Lung (tissue), 11 donors: ENCODE measurements at regions not wholly inside any gene's neighbourhood (a gene's known extent, or its start where the extent isn't known, plus 50 kb on each side); places are given as distances from the start of the nearest gene placed in this dataset.
A peak's percentile ranks its signal among the peaks of the same experiment; 100 is the strongest.

Experiments
- ATAC-seq: fragments of 200-7000 bp; cut with Tn5 transposase; one replicate; pipeline ENCODE4 v1.9.1; 2020; ENCODE audit warnings: moderate number of reproducible peaks; ENCODE audit not compliant: insufficient read depth, low FRiP score
- DNase-seq, 3 donors: peaks; one replicate each; pipeline ENCODE4 v3.0.0-alpha.2; 2013 to 2017
- H3K27ac ChIP-seq, 2 donors: one replicate each; pipeline ENCODE4 v1.5.1; 2013; ENCODE audit warnings: mild to moderate bottlenecking in 2 of 2, moderate library complexity in 2 of 2, control low read depth in 1 of 2, inconsistent platforms in 1 of 2, low read depth in 1 of 2, low read length in 1 of 2
- H3K27me3 ChIP-seq, 3 donors: one replicate each; pipeline ENCODE4 v1.5.1; 2013; ENCODE audit warnings: low read length in 2 of 3; ENCODE audit not compliant: control insufficient read depth in 3 of 3, insufficient read depth in 3 of 3
- H3K36me3 ChIP-seq, 4 donors: one replicate each; pipeline ENCODE4 v1.5.1; 2013; ENCODE audit warnings: low read length in 4 of 4, mild to moderate bottlenecking in 1 of 4, moderate library complexity in 1 of 4; ENCODE audit not compliant: control insufficient read depth in 4 of 4, insufficient read depth in 4 of 4
- H3K4me1 ChIP-seq, 5 donors: one replicate each; pipeline ENCODE4 v1.5.1; 2013; ENCODE audit warnings: low read length in 5 of 5, mild to moderate bottlenecking in 2 of 5, moderate library complexity in 1 of 5; ENCODE audit not compliant: control insufficient read depth in 5 of 5, insufficient read depth in 5 of 5
- H3K4me3 ChIP-seq: one replicate; pipeline ENCODE4 v1.5.1; 2013; ENCODE audit warnings: mild to moderate bottlenecking, control low read depth, moderate library complexity
- H3K9ac ChIP-seq, 2 donors: one replicate each; pipeline ENCODE4 v1.5.1; 2013; ENCODE audit warnings: low read length in 2 of 2, control low read depth in 1 of 2; ENCODE audit not compliant: insufficient read depth in 1 of 2
- H3K9me3 ChIP-seq, 4 donors: one replicate each; pipeline ENCODE4 v1.5.1; 2013; ENCODE audit warnings: low read length in 3 of 4, mild to moderate bottlenecking in 1 of 4, moderate library complexity in 1 of 4; ENCODE audit not compliant: control insufficient read depth in 4 of 4, insufficient read depth in 3 of 4
- WGBS, 2 donors: extraction: QIAGEN DNeasy Blood & Tissue Kit; methylation state at CpG; one replicate each; pipeline ENCODE4 v1.1.7; 2013; 5-methylcytosine and 5-hydroxymethylcytosine counted together
- TF ChIP-seq, protein P1 (sequence below): IDR thresholded peaks from 2 replicates; pipeline ENCODE4 v1.5.1; 2012; ENCODE audit warnings: mild to moderate bottlenecking; ENCODE audit errors: control extremely low read depth, extremely low read depth
- donor health status: control.
- donor health status: control.
- donor health status: Bipolar disorder and iron deficiency.
- donor health status: healthy.
- donor health status: DM: yes; HTN: yes; CAD: no.

DNA sequence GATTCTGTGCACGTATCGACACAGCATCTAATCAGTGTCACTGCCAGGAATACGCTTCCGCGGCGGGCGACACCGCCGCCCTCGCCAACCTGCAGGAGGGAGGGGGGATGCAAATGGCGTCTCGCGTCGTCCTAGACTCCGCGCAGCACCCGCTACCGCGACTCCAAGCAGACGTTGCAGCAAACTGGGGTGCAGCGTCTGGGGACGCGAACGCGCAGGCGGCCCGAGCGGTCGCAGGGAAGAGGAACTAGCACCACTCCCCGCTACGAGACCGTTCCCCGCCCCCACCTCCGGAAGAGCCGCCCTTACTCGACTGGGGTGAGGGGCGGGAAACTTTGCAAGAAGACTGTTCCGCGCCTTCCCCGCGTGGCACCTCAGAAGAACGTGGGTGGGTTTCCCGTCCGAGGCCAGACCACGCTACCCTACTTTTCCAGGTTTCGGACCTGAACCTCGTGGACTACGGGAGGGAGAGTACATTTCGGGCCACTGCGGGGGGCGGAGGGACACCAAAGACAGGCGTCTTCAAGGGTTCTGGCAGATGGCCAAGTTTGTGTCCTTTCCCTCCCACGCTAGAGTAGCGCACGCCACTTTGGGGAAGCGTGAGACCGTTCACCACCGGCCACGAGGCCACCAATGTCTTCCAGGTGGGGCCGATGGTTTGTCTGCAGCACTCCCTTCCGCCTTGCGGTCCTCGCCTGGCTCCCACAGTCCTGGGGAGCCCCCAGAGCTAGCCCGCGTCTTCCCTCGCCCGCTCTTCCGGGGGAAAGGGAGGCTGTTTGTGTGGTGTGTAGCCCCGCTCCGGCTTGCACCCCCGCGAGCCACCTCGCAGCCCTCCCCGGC lies 78.0 kb upstream of the BCOR start:
- TF ChIP-seq, protein P1, sequence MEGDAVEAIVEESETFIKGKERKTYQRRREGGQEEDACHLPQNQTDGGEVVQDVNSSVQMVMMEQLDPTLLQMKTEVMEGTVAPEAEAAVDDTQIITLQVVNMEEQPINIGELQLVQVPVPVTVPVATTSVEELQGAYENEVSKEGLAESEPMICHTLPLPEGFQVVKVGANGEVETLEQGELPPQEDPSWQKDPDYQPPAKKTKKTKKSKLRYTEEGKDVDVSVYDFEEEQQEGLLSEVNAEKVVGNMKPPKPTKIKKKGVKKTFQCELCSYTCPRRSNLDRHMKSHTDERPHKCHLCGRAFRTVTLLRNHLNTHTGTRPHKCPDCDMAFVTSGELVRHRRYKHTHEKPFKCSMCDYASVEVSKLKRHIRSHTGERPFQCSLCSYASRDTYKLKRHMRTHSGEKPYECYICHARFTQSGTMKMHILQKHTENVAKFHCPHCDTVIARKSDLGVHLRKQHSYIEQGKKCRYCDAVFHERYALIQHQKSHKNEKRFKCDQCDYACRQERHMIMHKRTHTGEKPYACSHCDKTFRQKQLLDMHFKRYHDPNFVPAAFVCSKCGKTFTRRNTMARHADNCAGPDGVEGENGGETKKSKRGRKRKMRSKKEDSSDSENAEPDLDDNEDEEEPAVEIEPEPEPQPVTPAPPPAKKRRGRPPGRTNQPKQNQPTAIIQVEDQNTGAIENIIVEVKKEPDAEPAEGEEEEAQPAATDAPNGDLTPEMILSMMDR = no peak
- peak overlapping the region; percentile 92 to 93 for H3K27ac ChIP-seq
- H3K9ac ChIP-seq = peak overlapping the region; percentile 37 to 61
- peak; percentile 74 to 84 (median 84) for DNase-seq
- peaks cover 0 to 34% (median 5%) of the 10 kb centered on the region in 5 donors for H3K4me1 ChIP-seq
- peak; percentile 48 for ATAC-seq
- H3K4me3 ChIP-seq = peak overlapping the region; percentile 42
- H3K9me3 ChIP-seq = peaks cover 0 to 21% (median 1%) of the 10 kb centered on the region in 4 donors
- peaks cover 5 to 19% (median 11%) of the 10 kb centered on the region in 3 donors for H3K27me3 ChIP-seq
- 0 to 10% methylated on average over 45 to 74 of the region's 74 CpGs for WGBS, 2 donors
- H3K36me3 ChIP-seq = no peaks in the 10 kb centered on the region

DNA sequence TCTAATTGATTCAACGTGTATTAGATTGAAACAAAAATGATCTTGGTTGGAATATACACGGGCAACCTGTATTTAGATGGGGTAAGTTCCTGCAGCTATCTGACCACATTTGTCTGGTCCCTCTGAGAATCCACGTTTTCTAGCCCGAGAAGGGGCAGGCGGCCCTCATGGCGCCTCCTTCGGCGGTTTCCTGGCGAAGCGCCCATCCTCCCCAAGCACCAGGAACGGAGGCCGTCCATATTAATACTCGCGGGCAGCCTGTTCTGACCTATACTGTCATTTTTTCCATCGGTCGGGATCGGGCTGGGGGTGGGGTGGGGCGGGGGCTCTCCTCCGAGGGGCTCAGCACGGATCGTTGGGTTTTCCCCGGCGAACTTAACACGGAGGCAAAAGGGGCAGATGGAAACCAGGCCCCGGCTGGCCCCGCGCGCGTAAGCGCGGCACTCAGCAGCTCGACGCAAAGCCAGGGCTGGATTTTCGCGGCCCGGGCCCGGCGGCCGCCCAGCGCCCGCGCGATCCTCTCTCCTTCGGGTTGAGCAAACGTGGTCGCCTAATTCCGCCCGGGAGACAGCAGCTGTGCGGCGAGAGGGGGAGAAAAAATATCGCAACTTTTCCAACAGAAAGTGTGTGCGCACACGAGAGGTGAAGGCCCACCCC lies 77.2 kb upstream of the BCOR start:
- peak overlapping the region in 1 of 2 donors; percentile 49 for H3K9ac ChIP-seq
- peaks cover 5 to 22% (median 15%) of the 10 kb centered on the region in 3 donors for H3K27me3 ChIP-seq
- WGBS, 2 donors = 0 to 7% methylated on average over 43 to 53 of the region's 53 CpGs
- H3K36me3 ChIP-seq = no peaks in the 10 kb centered on the region
- H3K4me1 ChIP-seq = peaks cover 0 to 37% (median 6%) of the 10 kb centered on the region in 5 donors
- DNase-seq (peak; percentile 68 to 75 (median 73)), ATAC-seq (no peak)
- H3K9me3 ChIP-seq = peaks cover 0 to 22% (median 1%) of the 10 kb centered on the region in 4 donors
- TF ChIP-seq, protein P1 = no peak
- peak overlapping the region; percentile 92 to 93 for H3K27ac ChIP-seq
- peak overlapping the region; percentile 42 for H3K4me3 ChIP-seq

DNA sequence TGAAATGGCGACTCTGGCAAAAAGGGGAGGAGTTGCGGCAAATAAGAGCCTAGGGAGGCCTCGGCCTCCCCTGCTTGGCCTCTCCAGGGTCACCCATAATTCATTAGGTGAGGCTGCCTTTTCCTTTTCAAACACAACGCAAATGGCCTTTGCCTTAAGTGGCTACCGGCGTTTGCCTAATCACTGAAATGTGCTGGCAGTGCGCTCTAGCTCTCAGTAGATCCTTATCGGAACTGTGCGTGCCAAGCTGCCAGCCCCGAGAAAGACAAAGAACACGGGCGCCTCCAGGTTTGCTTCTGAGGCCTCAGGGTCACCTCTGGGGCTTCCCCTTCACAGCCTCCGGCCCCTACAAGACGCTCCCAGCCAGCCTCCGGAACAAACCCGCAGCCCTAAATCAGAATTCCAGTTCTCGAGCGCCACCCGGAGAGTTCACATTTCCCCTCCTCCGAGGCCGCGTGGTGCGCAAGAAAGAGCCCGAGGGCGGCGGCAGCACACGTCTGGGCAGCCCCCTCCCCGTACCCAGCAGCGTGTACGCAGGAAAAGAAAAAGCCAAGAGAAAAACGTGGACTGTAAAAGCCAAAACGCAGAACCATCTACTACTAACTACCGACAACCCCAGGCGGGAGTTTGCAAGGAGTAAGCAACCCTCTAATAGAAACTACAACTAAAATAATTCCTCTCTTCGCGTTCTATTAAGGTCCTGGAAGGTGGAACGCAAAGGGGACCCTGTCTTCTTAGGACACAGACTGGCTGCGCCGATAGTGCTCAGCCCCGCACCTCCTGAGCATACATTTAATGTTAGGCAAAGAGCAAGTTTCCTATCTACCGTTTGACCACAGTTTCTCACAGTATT lies 76.5 kb upstream of the BCOR start:
- DNase-seq (peak; percentile 62 to 75 (median 66)), ATAC-seq (no peak)
- H3K4me3 ChIP-seq = no peak overlapping the region
- WGBS, 2 donors = 9 to 13% methylated on average over 41 of the region's 41 CpGs
- H3K9ac ChIP-seq = peak overlapping the region in 1 of 2 donors; percentile 49
- H3K36me3 ChIP-seq = no peaks in the 10 kb centered on the region
- peak overlapping the region; percentile 49 to 92 for H3K27ac ChIP-seq
- peaks cover 5 to 25% (median 17%) of the 10 kb centered on the region in 3 donors for H3K27me3 ChIP-seq
- TF ChIP-seq, protein P1 = no peak
- H3K4me1 ChIP-seq = peaks cover 0 to 45% (median 6%) of the 10 kb centered on the region in 5 donors
- H3K9me3 ChIP-seq = peaks cover 0 to 20% (median 0%) of the 10 kb centered on the region in 4 donors
